Vagina (tissue), 2 donors: ENCODE measurements at regions not wholly inside any gene's neighbourhood (a gene's known extent, or its start where the extent isn't known, plus 50 kb on each side); places are given as distances from the start of the nearest gene placed in this dataset.

Experiments
- CTCF ChIP-seq, 3 experiments: fragments of 450-650 bp in 2 of 3; fragments of 200-600 bp in 1 of 3; sonication (generic) in 1 of 3; IDR thresholded peaks; one replicate each; pipeline ENCODE4 v1.5.1; 2017 to 2019; ENCODE audit warnings: antibody characterized with exemption in 3 of 3, mild to moderate bottlenecking in 2 of 3, moderate library complexity in 2 of 3
- POLR2A ChIP-seq, 2 donors: fragments of 450-650 bp; IDR thresholded peaks; one replicate each; pipeline ENCODE4 v1.6.1; 2017; ENCODE audit warnings: antibody characterized with exemption in 2 of 2, mild to moderate bottlenecking in 2 of 2, moderate library complexity in 2 of 2
- POLR2AphosphoS5 ChIP-seq, 2 donors: sonication (generic); formaldehyde crosslinking; IDR thresholded peaks; one replicate each; pipeline ENCODE4 v1.9.0; 2017; ENCODE audit warnings: antibody characterized with exemption in 2 of 2, mild to moderate bottlenecking in 2 of 2, low read depth in 1 of 2; ENCODE audit not compliant: insufficient read depth in 1 of 2

GRCh38 chr16:35140293-35140986 is 1681.0 kb downstream of the TP53TG3F start:
- TF ChIP-seq POLR2A (IDR thresholded peaks at IDR 0.05) (no peak), CTCF (IDR thresholded peaks at IDR 0.05) (no peak), POLR2AphosphoS5 (IDR thresholded peaks at IDR 0.05; ENCODE audit: insufficient read depth in 1 of 2, low read depth in 1 of 2) (no peak)
